ENCODE measurements at regions not wholly inside any gene's neighbourhood (a gene's known extent, or its start where the extent isn't known, plus 50 kb on each side); places are given as distances from the start of the nearest gene placed in this dataset.
"Not testable (repeated sequence)": the region's sequence is repeated elsewhere in the genome, so short reads cannot be mapped to it uniquely, and the experiment has no call there.

GRCh38 chr11:64428693-64429092 lies 69.7 kb downstream of the RPS6KA4 start:
- no peaks in the 10 kb centered on the region for H3K4me1 Mint-ChIP-seq
- H3K9me3 Mint-ChIP-seq, result no peaks in the 10 kb centered on the region
- H3K27me3 Mint-ChIP-seq, result peaks cover 28% of the 10 kb centered on the region
- no peak for ATAC-seq (replicated peaks; ENCODE audit: extremely low read depth, poor library complexity, severe bottlenecking)
- no peak overlapping the region for H3K27ac Mint-ChIP-seq (ENCODE audit: low read depth)
- no peaks in the 10 kb centered on the region for H3K36me3 Mint-ChIP-seq (ENCODE audit: insufficient read depth)
- no peak overlapping the region for H3K4me3 Mint-ChIP-seq
- DNase-seq (ENCODE audit: low spot score in 2 of 2), result no peak

GRCh38 chr11:64429970-64430369 lies 71.0 kb downstream of the RPS6KA4 start:
- Mint-ChIP-seq H3K9me3 (no peaks in the 10 kb centered on the region), H3K4me3 (no peak overlapping the region), H3K27me3 (peaks cover 28% of the 10 kb centered on the region), H3K27ac (ENCODE audit: low read depth) (no peak overlapping the region), H3K36me3 (ENCODE audit: insufficient read depth) (no peaks in the 10 kb centered on the region), H3K4me1 (no peaks in the 10 kb centered on the region)
- ATAC-seq (replicated peaks; ENCODE audit: extremely low read depth, poor library complexity, severe bottlenecking) (no peak), DNase-seq (ENCODE audit: low spot score in 2 of 2) (no peak)

GRCh38 chr11:64430645-64431044 lies 71.7 kb downstream of the RPS6KA4 start:
- no peak overlapping the region for H3K27ac Mint-ChIP-seq (ENCODE audit: low read depth)
- peaks cover 28% of the 10 kb centered on the region for H3K27me3 Mint-ChIP-seq
- no peaks in the 10 kb centered on the region for H3K9me3 Mint-ChIP-seq
- no peaks in the 10 kb centered on the region for H3K4me1 Mint-ChIP-seq
- ATAC-seq (replicated peaks; ENCODE audit: extremely low read depth, poor library complexity, severe bottlenecking) (no peak), DNase-seq (ENCODE audit: low spot score in 2 of 2) (no peak)
- H3K4me3 Mint-ChIP-seq, result no peak overlapping the region
- no peaks in the 10 kb centered on the region for H3K36me3 Mint-ChIP-seq (ENCODE audit: insufficient read depth)

- Mint-ChIP-seq H3K36me3 (ENCODE audit: insufficient read depth) (no peaks in the 10 kb centered on the region), H3K9me3 (no peaks in the 10 kb centered on the region)
Observed at GRCh38 chr11:64436000-64436399, 77.0 kb downstream of the RPS6KA4 start.

GRCh38 chr11:64437426-64437825 lies 78.5 kb downstream of the RPS6KA4 start:
- DNase-seq (ENCODE audit: low spot score in 2 of 2), result no peak
- H3K36me3 Mint-ChIP-seq (ENCODE audit: insufficient read depth), result no peaks in the 10 kb centered on the region
- no peak overlapping the region for H3K27ac Mint-ChIP-seq (ENCODE audit: low read depth)
- H3K27me3 Mint-ChIP-seq, result peaks cover 50% of the 10 kb centered on the region
- no peak for ATAC-seq (replicated peaks; ENCODE audit: extremely low read depth, poor library complexity, severe bottlenecking)
- H3K4me3 Mint-ChIP-seq, result no peak overlapping the region
- H3K9me3 Mint-ChIP-seq, result no peaks in the 10 kb centered on the region
- no peaks in the 10 kb centered on the region for H3K4me1 Mint-ChIP-seq

More at GRCh38 chr11:64436000-64436399, 77.0 kb downstream of the RPS6KA4 start:
- Mint-ChIP-seq H3K27me3 (peaks cover 50% of the 10 kb centered on the region), H3K27ac (ENCODE audit: low read depth) (no peak overlapping the region), H3K4me1 (no peaks in the 10 kb centered on the region), H3K4me3 (no peak overlapping the region)
- DNase-seq (ENCODE audit: low spot score in 2 of 2) (no peak), ATAC-seq (replicated peaks; ENCODE audit: extremely low read depth, poor library complexity, severe bottlenecking) (no peak)

GRCh38 chr11:64438986-64439771 lies 80.2 kb downstream of the RPS6KA4 start:
- Mint-ChIP-seq H3K36me3 (ENCODE audit: insufficient read depth) (no peaks in the 10 kb centered on the region), H3K27me3 (peaks cover 64% of the 10 kb centered on the region), H3K4me1 (no peaks in the 10 kb centered on the region), H3K9me3 (no peaks in the 10 kb centered on the region), H3K27ac (ENCODE audit: low read depth) (no peak overlapping the region), H3K4me3 (no peak overlapping the region)
- DNase-seq (ENCODE audit: low spot score in 2 of 2), result no peak
- ATAC-seq (replicated peaks; ENCODE audit: extremely low read depth, poor library complexity, severe bottlenecking), result no peak

GRCh38 chr11:64439772-64440491 lies 81.0 kb downstream of the RPS6KA4 start:
- peaks cover 67% of the 10 kb centered on the region for H3K27me3 Mint-ChIP-seq
- not testable (repeated sequence) for ATAC-seq (replicated peaks; ENCODE audit: extremely low read depth, poor library complexity, severe bottlenecking); H3K9me3 Mint-ChIP-seq; H3K27ac Mint-ChIP-seq (ENCODE audit: low read depth); DNase-seq (ENCODE audit: low spot score in 2 of 2); H3K4me1 Mint-ChIP-seq; H3K4me3 Mint-ChIP-seq; H3K36me3 Mint-ChIP-seq (ENCODE audit: insufficient read depth)

- ATAC-seq (replicated peaks; ENCODE audit: extremely low read depth, poor library complexity, severe bottlenecking), result no peak
- DNase-seq (ENCODE audit: low spot score in 2 of 2), result no peak
- Mint-ChIP-seq H3K4me1 (no peaks in the 10 kb centered on the region), H3K36me3 (ENCODE audit: insufficient read depth) (no peaks in the 10 kb centered on the region), H3K4me3 (no peak overlapping the region), H3K9me3 (no peaks in the 10 kb centered on the region), H3K27me3 (peaks cover 73% of the 10 kb centered on the region), H3K27ac (ENCODE audit: low read depth) (no peak overlapping the region)
Observed at GRCh38 chr11:64441127-64441526, 82.2 kb downstream of the RPS6KA4 start.

- no peak for ATAC-seq (replicated peaks; ENCODE audit: extremely low read depth, poor library complexity, severe bottlenecking)
- H3K27ac Mint-ChIP-seq (ENCODE audit: low read depth), result no peak overlapping the region
- no peaks in the 10 kb centered on the region for H3K4me1 Mint-ChIP-seq
- H3K36me3 Mint-ChIP-seq (ENCODE audit: insufficient read depth), result no peaks in the 10 kb centered on the region
- no peak overlapping the region for H3K4me3 Mint-ChIP-seq
- H3K27me3 Mint-ChIP-seq, result peaks cover 76% of the 10 kb centered on the region
- H3K9me3 Mint-ChIP-seq, result no peaks in the 10 kb centered on the region
- DNase-seq (ENCODE audit: low spot score in 2 of 2), result no peak
Observed at GRCh38 chr11:64443001-64443400, 84.0 kb downstream of the RPS6KA4 start.

GRCh38 chr11:64444838-64445441 lies 86.0 kb downstream of the RPS6KA4 start:
- Mint-ChIP-seq H3K36me3 (ENCODE audit: insufficient read depth) (no peaks in the 10 kb centered on the region), H3K4me1 (peaks cover 15% of the 10 kb centered on the region), H3K27ac (ENCODE audit: low read depth) (no peak overlapping the region), H3K4me3 (no peak overlapping the region), H3K9me3 (no peaks in the 10 kb centered on the region), H3K27me3 (peaks cover 75% of the 10 kb centered on the region)
- DNase-seq (ENCODE audit: low spot score in 2 of 2) (no peak), ATAC-seq (replicated peaks; ENCODE audit: extremely low read depth, poor library complexity, severe bottlenecking) (no peak)

GRCh38 chr11:64445651-64446050 lies 86.7 kb downstream of the RPS6KA4 start:
- Mint-ChIP-seq H3K4me3 (no peak overlapping the region), H3K4me1 (peaks cover 15% of the 10 kb centered on the region), H3K36me3 (ENCODE audit: insufficient read depth) (no peaks in the 10 kb centered on the region), H3K27ac (ENCODE audit: low read depth) (no peak overlapping the region), H3K9me3 (no peaks in the 10 kb centered on the region), H3K27me3 (peaks cover 68% of the 10 kb centered on the region)
- no peak for DNase-seq (ENCODE audit: low spot score in 2 of 2)
- ATAC-seq (replicated peaks; ENCODE audit: extremely low read depth, poor library complexity, severe bottlenecking), result no peak

GRCh38 chr11:64447831-64448598 lies 89.1 kb downstream of the RPS6KA4 start:
- ATAC-seq (replicated peaks; ENCODE audit: extremely low read depth, poor library complexity, severe bottlenecking) (no peak), DNase-seq (ENCODE audit: low spot score in 2 of 2) (no peak)
- peaks cover 15% of the 10 kb centered on the region for H3K4me1 Mint-ChIP-seq
- H3K27me3 Mint-ChIP-seq, result peaks cover 53% of the 10 kb centered on the region
- no peaks in the 10 kb centered on the region for H3K9me3 Mint-ChIP-seq
- no peak overlapping the region for H3K27ac Mint-ChIP-seq (ENCODE audit: low read depth)
- H3K36me3 Mint-ChIP-seq (ENCODE audit: insufficient read depth), result no peaks in the 10 kb centered on the region
- H3K4me3 Mint-ChIP-seq, result peak overlapping the region; percentile 74

All from central memory CD8-positive, alpha-beta T cell (primary cell).